Epithelial cell of proximal tubule (primary cell): ENCODE measurements at regions not wholly inside any gene's neighbourhood (a gene's known extent, or its start where the extent isn't known, plus 50 kb on each side); places are given as distances from the start of the nearest gene placed in this dataset.
A peak's percentile ranks its signal among the peaks of the same experiment; 100 is the strongest.

ENCODE experiments used
- DNase-seq: peaks from one replicate; pipeline ENCODE4 v3.0.0-alpha.2; 2011; ENCODE audit warnings: low read depth
- H3K4me3 ChIP-seq: 2 replicates; pipeline ENCODE4 v1.5.1; 2011; ENCODE audit warnings: low read depth, mild to moderate bottlenecking, low read length
- TF ChIP-seq, protein P1 (sequence below): conservative IDR thresholded peaks from 2 replicates; pipeline ENCODE4 v1.5.1; 2012; ENCODE audit warnings: low read depth, mild to moderate bottlenecking, low read length

DNA sequence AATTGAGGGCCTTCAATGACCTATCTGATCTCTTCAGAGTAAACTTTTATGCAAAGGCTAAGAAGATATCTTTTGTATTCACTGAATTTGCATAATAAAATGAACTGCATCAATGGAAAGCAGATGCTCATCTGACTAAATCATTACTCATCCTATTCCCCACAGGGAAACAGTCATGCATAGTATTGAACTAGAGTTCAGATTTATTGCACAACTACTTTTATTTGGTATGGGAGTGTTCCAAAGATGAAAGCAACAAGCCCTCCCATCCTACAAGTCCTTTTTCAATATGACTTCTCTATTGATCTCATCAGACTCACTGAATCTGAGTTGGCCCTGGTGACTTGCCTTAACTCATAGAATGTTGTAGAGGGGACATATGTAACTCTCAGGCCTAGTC lies 159.8 kb downstream of the KITLG start:
- H3K4me3 ChIP-seq: no peak overlapping the region
- TF ChIP-seq, protein P1, sequence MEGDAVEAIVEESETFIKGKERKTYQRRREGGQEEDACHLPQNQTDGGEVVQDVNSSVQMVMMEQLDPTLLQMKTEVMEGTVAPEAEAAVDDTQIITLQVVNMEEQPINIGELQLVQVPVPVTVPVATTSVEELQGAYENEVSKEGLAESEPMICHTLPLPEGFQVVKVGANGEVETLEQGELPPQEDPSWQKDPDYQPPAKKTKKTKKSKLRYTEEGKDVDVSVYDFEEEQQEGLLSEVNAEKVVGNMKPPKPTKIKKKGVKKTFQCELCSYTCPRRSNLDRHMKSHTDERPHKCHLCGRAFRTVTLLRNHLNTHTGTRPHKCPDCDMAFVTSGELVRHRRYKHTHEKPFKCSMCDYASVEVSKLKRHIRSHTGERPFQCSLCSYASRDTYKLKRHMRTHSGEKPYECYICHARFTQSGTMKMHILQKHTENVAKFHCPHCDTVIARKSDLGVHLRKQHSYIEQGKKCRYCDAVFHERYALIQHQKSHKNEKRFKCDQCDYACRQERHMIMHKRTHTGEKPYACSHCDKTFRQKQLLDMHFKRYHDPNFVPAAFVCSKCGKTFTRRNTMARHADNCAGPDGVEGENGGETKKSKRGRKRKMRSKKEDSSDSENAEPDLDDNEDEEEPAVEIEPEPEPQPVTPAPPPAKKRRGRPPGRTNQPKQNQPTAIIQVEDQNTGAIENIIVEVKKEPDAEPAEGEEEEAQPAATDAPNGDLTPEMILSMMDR: no peak
- peak; percentile 69 for DNase-seq

DNA sequence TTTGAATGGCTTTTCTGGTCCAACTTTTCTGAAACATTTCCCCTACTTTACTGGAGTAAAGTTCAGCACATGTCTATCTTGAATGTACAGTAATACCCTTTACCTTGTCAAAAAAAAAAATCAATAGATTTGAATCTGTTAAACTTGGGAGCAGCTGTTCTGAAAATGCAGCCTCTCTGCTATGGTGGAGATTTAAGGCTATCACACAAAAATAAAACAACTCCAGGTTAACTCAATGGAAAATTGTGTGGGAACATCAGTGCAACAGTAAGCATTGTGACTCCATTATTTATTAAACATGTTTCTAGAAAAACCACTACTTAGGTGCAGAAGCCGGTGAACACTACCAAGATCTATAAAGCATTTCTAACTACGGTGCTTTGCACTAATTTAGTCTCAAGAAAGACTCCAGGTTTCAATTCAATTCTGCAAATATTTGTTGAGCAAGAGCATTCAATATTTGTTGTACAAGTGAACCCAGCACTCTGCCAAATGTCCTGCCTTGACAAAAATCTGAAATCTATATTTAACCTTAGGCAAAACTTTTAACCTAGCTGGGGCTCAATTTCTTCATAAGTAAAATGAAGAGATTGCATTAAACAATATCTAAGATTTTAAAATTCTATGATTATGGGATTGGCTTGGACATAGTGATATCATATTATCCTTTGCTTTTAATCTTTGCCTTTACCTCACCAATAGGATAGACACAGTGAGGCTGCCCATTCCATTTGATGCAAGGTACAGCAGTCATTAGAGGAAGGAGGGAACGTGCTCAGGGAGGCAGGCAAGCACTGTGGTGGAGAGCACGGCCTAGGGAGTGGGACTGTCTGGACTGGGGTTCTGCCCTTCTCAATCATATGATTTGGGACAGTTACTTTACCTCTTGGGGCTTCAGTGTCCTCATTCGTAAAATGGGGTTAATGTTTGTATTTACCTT lies 155.2 kb downstream of the KITLG start:
- TF ChIP-seq, protein P1: no peak
- no peak overlapping the region for H3K4me3 ChIP-seq

DNA sequence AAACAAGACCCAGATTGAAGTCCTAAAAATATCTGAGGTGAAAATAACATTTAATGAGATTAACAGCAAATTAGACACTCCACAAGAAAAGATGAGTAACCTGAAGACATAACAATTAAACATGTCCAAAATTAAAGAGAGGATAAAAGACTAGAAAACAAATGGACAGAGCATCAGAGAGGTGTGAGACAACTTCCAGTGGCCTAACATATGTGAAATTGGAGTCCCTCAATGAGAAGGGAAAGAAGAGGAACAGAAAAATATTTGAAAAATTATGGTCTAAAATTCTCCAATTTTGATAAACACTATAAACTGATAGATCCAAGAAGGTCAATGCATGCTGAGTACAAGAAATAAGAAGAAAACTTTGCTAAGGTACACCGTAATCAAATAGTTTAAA lies 151.9 kb downstream of the KITLG start:
- H3K4me3 ChIP-seq: no peak overlapping the region
- DNase-seq: no peak
- TF ChIP-seq, protein P1: no peak

More for the DNA sequence above, 155.2 kb downstream of the KITLG start:
- DNase-seq: no peak

DNA sequence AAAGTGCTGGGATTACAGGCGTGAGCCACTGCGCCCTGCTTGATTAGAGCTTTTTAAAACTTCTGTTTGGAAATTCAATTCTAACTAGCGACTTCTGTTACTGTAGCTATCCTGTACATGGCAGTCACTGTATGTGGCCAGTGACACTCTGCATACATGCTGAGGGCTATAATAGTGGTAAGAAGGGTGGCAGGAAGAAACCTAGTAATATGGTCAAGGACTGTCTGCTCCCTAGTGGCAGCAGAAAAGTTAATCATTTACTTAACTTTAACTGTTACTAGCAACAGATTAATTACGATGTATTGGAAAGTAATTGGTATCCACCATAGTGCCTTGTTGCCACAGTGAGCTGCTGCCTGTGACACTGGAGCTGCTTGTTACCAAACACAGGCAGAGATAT lies 149.0 kb downstream of the KITLG start:
- no peak overlapping the region for H3K4me3 ChIP-seq
- no peak for DNase-seq
- TF ChIP-seq, protein P1: no peak

DNA sequence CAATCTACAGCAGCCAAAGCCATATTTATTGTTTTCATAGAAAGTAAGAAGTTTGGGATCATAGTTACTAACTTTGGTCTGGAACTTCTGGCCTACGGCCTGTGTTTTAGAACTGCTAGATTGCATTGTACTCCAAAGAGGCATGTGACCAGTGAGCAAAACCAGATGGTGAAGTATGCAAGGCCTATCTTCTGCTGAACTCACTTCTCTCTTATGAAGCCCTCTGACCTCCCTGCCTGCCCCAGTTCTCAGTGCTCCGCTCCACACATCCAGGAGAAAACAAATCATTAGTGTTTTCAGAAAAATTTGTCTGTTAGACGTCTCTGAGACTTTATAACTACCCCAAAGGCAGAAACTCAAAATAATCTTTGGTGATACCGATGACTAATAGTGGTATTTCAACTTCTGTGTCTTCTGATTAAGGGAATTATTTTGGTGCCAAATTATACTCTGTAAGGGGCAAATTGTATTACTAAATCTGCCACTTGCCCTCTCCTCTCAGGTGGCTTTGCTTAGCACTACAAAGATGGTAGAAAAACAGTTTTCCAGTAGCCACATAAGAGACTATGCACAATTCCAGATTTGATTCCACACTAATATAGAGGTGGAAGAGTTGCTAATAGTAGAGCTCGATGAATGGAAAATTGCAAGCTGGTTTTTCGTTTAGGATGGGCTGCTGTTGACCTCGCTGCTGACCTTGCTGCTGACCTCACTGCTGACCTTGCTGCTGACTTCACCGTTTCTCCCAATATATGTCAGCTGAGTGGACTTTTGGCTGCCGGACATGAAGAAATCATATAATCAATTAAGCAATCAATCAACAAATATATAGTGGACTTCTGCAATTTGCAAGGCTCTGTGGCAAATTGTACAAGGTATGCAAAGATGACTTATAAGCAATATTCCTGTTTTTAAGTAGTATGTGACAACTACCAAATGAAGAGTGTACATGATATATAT lies 147.5 kb downstream of the KITLG start:
- H3K4me3 ChIP-seq: no peak overlapping the region
- TF ChIP-seq, protein P1: no peak
- DNase-seq: no peak

DNA sequence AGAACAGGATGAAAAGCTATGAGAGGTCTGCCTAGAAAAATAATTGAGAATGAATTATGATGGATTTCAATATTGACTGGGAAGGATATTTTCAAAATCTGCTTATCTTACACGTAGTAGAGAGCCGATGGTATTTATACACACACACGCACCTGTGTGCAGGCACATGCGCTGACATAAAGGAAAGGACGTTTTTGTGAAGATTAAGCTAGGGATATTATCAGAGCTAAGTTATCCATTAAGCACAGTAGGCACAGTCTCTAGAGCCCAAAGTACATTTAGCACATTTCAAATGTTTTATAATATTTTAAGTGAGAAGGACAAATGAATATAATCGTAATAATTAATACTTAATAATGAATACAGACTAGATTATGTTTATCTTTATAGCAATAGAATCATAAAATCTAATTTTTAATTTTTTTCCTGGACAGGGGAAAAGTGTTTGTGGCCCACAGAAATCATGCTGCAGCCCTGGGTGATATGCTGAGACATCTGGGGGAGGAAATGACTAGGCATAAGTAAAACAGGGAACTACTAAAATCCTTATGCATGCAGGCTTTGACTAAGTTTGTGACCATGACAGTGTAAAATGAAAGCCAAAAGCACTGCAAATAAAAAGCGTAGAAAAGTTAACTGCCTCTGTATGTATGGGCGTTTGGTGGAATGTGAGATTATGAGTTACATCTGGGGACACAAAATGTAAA lies 146.1 kb downstream of the KITLG start:
- H3K4me3 ChIP-seq: no peak overlapping the region
- TF ChIP-seq, protein P1: no peak
- DNase-seq: no peak
